Keratinocyte (primary cell): ENCODE measurements at regions not wholly inside any gene's neighbourhood (a gene's known extent, or its start where the extent isn't known, plus 50 kb on each side); places are given as distances from the start of the nearest gene placed in this dataset.

Experiments used
- DNase-seq: peaks from one replicate; pipeline ENCODE4 v3.0.0-alpha.2; 2011; ENCODE audit warnings: low read depth, missing footprints, low spot score
- FAIRE-seq: peaks from 2 replicates; lab custom pipeline; 2011; peaks lifted over from hg19 to GRCh38; lab: Jason Lieb, UNC
- H2AFZ ChIP-seq: 2 replicates; pipeline ENCODE4 v1.6.0; 2012; ENCODE audit warnings: low read length, control low read depth, inconsistent platforms; ENCODE audit not compliant: control insufficient read depth
- H3K27ac ChIP-seq: 2 replicates; pipeline ENCODE4 v1.5.1; 2011; ENCODE audit warnings: low read length; ENCODE audit not compliant: control insufficient read depth, insufficient read depth
- H3K27me3 ChIP-seq: 3 replicates; pipeline ENCODE4 v1.6.0; 2011; ENCODE audit warnings: low read length; ENCODE audit not compliant: control insufficient read depth, insufficient read depth; ENCODE audit errors: extremely low read depth
- H3K36me3 ChIP-seq, 2 experiments: 2 replicates in 1 of 2; 3 replicates in 1 of 2; pipeline ENCODE4 v1.5.1; 2011; ENCODE audit warnings: low read length in 2 of 2, mild to moderate bottlenecking in 1 of 2; ENCODE audit not compliant: control insufficient read depth in 2 of 2, insufficient read depth in 2 of 2; ENCODE audit errors: extremely low read depth in 1 of 2
- H3K4me1 ChIP-seq: 3 replicates; pipeline ENCODE4 v1.5.1; 2011; ENCODE audit warnings: low read length; ENCODE audit not compliant: control insufficient read depth, insufficient read depth; ENCODE audit errors: extremely low read depth
- H3K4me2 ChIP-seq: 3 replicates; pipeline ENCODE4 v1.6.0; 2011; ENCODE audit warnings: low read depth, low read length; ENCODE audit not compliant: control insufficient read depth, insufficient read depth; ENCODE audit errors: extremely low read depth
- H3K4me3 ChIP-seq, 3 experiments: fragments of 200-600 bp in 1 of 3; sonication (generic) in 1 of 3; 2 replicates in 2 of 3; 3 replicates in 1 of 3; pipeline ENCODE4 v1.5.1; 2011 to 2016; ENCODE audit warnings: low read length in 3 of 3, mild to moderate bottlenecking in 3 of 3, control low read depth in 2 of 3, inconsistent platforms in 1 of 3, low read depth in 1 of 3, mixed read lengths in 1 of 3, mixed run types in 1 of 3, moderate library complexity in 1 of 3; ENCODE audit not compliant: control insufficient read depth in 2 of 3, insufficient read depth in 2 of 3; ENCODE audit errors: extremely low read depth in 1 of 3
- H3K79me2 ChIP-seq: 2 replicates; pipeline ENCODE4 v1.6.0; 2012; ENCODE audit warnings: low read length; ENCODE audit not compliant: control insufficient read depth, insufficient read depth
- H3K9ac ChIP-seq: 3 replicates; pipeline ENCODE4 v1.6.0; 2011; ENCODE audit warnings: low read length; ENCODE audit not compliant: control insufficient read depth, insufficient read depth; ENCODE audit errors: extremely low read depth
- H3K9me1 ChIP-seq: 3 replicates; pipeline ENCODE4 v1.6.0; 2011; ENCODE audit warnings: low read length; ENCODE audit not compliant: control insufficient read depth, insufficient read depth; ENCODE audit errors: extremely low read depth
- H3K9me3 ChIP-seq: 2 replicates; pipeline ENCODE4 v1.5.1; 2012; ENCODE audit warnings: low read depth, low read length; ENCODE audit not compliant: control insufficient read depth
- H4K20me1 ChIP-seq: 3 replicates; pipeline ENCODE4 v1.6.0; 2011; ENCODE audit warnings: low read length; ENCODE audit not compliant: control insufficient read depth, insufficient read depth; ENCODE audit errors: extremely low read depth
- EZH2 ChIP-seq: IDR thresholded peaks from one replicate; pipeline ENCODE4 v1.6.1; 2012; ENCODE audit warnings: inconsistent platforms, mild to moderate bottlenecking, low read length, moderate library complexity
- dilution Hi-C: fragments of 300-500 bp; cut with MboI; formaldehyde crosslinking; loops from one replicate; pipeline ENCODE4 v1.7.0; 2020; ENCODE audit warnings: low sequenced_read_pairs; ENCODE audit not compliant: extremely low pct_ligation_motif_present
- TF ChIP-seq, protein P1 (sequence below), 3 experiments: IDR thresholded peaks in 1 of 3; conservative IDR thresholded peaks in 1 of 3; optimal IDR thresholded peaks in 1 of 3; 2 replicates in 2 of 3; 3 replicates in 1 of 3; pipeline versions ENCODE3 to v1.5.1; 2011; ENCODE audit warnings: low read length in 3 of 3, mild to moderate bottlenecking in 3 of 3, moderate library complexity in 2 of 3, control low read depth in 1 of 3, inconsistent platforms in 1 of 3; ENCODE audit not compliant: insufficient read depth in 2 of 3; ENCODE audit errors: extremely low read depth in 1 of 3

DNA sequence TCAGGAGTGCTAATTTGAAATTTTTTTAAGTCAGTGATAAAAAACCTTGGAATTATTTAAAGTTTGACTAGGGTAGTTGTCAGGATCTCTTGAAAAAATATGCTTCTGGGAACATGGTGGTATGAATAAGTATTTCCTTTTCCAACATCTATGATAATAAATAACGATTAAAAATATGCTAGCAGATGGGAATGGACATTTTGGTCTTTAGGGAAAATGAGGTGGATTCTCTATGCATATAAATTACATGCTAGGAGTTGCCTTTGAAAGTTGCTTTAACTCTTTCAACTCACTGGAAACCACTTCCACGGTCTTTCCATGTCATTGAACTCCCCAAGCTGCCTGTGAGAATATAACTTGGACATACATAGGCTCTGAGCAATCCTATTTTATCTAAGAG lies 731.5 kb upstream of the MARCKS start:
- no peak overlapping the region for H3K27ac ChIP-seq
- DNase-seq (no peak), FAIRE-seq (no peak)
- H3K4me2 ChIP-seq: no peak overlapping the region
- H3K4me1 ChIP-seq: peaks cover 17% of the 10 kb centered on the region
- dilution Hi-C loops: no loop called here
- H3K9me1 ChIP-seq: no peaks in the 10 kb centered on the region
- H3K79me2 ChIP-seq: no peaks in the 10 kb centered on the region
- H2AFZ ChIP-seq: no peak overlapping the region
- H3K4me3 ChIP-seq: no peak overlapping the region
- no peaks in the 10 kb centered on the region for H4K20me1 ChIP-seq
- no peaks in the 10 kb centered on the region for H3K9me3 ChIP-seq
- TF ChIP-seq, protein P1, sequence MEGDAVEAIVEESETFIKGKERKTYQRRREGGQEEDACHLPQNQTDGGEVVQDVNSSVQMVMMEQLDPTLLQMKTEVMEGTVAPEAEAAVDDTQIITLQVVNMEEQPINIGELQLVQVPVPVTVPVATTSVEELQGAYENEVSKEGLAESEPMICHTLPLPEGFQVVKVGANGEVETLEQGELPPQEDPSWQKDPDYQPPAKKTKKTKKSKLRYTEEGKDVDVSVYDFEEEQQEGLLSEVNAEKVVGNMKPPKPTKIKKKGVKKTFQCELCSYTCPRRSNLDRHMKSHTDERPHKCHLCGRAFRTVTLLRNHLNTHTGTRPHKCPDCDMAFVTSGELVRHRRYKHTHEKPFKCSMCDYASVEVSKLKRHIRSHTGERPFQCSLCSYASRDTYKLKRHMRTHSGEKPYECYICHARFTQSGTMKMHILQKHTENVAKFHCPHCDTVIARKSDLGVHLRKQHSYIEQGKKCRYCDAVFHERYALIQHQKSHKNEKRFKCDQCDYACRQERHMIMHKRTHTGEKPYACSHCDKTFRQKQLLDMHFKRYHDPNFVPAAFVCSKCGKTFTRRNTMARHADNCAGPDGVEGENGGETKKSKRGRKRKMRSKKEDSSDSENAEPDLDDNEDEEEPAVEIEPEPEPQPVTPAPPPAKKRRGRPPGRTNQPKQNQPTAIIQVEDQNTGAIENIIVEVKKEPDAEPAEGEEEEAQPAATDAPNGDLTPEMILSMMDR (optimal IDR thresholded peaks at IDR 0.05 in 1 of 3, IDR thresholded peaks at IDR 0.05 in 1 of 3, conservative IDR thresholded peaks at IDR 0.05 in 1 of 3; ENCODE audit: extremely low read depth in 1 of 3, insufficient read depth in 2 of 3, low read length in 3 of 3): no peak
- TF ChIP-seq EZH2: no peak
- no peaks in the 10 kb centered on the region for H3K36me3 ChIP-seq
- H3K9ac ChIP-seq: no peak overlapping the region
- no peaks in the 10 kb centered on the region for H3K27me3 ChIP-seq

DNA sequence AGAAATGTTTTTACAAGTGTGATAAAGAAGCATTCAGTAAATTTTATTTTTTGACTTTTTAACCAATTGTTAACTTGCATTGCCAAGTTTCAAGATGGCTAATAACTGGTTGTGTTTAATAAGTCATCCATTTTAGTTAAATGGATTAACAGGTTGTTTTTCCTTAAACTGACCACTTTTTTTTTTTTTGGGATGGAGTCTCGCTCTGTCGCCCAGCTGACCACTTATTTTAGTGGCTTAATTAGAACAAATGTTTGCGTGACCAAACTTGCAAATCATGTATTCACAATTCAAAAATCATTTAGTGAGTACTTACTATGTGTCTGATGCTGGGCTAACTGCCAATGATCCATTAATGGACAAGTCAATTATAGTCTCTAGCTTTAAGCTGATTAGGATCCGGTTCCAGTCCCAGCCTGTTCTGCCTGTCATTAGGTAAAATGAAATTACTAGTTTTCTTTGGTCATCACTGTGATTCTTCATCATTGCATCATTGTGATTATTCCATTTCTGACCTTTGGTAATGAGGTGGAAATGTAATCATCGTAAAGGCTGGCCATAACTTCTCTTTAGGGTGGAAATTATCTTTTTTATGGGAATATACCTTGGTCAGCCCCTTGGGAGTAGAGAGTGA lies 729.2 kb upstream of the MARCKS start:
- dilution Hi-C loops: no loop called here
- Histone ChIP-seq H3K4me2 (no peak overlapping the region), H3K27ac (no peak overlapping the region), H4K20me1 (no peaks in the 10 kb centered on the region), H3K36me3 (no peaks in the 10 kb centered on the region), H3K27me3 (no peaks in the 10 kb centered on the region), H3K9ac (no peak overlapping the region), H3K9me3 (no peaks in the 10 kb centered on the region), H3K9me1 (no peaks in the 10 kb centered on the region), H2AFZ (no peak overlapping the region), H3K4me1 (no peaks in the 10 kb centered on the region), H3K4me3 (no peak overlapping the region), H3K79me2 (no peaks in the 10 kb centered on the region)
- no peak for DNase-seq
- TF ChIP-seq, protein P1 (optimal IDR thresholded peaks at IDR 0.05 in 1 of 3, IDR thresholded peaks at IDR 0.05 in 1 of 3, conservative IDR thresholded peaks at IDR 0.05 in 1 of 3; ENCODE audit: extremely low read depth in 1 of 3, insufficient read depth in 2 of 3, low read length in 3 of 3): no peak
- no peak for TF ChIP-seq EZH2
- FAIRE-seq: no peak
